ENCODE measurements at regions not wholly inside any gene's neighbourhood (a gene's known extent, or its start where the extent isn't known, plus 50 kb on each side); places are given as distances from the start of the nearest gene placed in this dataset.
"Not testable (repeated sequence)": the region's sequence is repeated elsewhere in the genome, so short reads cannot be mapped to it uniquely, and the experiment has no call there.

GRCh38 chr6:67175101-67175500, 1460.0 kb upstream of the ADGRB3 start:
- no peak for DNase-seq

DNA sequence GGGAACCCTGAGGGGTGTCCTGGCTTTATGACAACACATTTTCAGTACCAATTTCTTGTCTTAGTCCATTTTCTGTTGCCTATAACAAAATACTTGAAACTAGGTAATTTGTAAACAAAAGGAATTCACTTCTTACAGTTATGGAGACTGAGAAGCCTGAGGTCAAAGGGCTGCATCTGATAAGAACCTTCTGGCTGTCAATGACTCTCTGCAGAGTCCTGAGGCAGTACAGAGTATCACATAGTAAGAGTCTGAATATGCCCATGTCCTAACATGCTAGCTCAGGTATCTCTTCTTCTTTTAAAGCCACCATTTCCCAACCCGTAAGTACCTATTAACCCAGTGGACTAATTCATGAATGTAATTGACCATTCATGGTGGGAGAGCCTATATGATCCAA, 1458.6 kb upstream of the EYS start:
- DNase-seq, result no peak

GRCh38 chr6:67160820-67161219, 1453.8 kb upstream of the EYS start:
- DNase-seq, result no peak

DNA sequence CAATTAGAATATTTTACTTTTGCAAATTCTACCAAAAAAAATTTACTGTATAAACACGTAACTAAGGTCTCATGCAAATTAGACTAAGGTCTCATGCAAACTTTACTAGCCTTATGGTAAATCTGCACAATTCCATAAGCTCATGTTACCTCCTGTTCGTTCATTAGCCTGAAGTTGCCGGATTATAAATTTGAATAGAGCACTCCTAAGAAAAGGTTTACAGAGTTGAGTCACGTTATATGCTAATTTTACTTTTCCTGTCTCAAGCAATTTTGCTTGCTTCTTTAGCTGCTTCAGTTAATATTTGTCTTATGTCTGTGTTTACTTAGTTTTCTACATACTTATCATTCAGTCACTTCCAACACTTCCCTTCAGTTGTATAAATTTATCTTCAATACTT, 1434.0 kb upstream of the EYS start:
- no peak for DNase-seq

- no peak for DNase-seq
Observed at GRCh38 chr6:67133973-67134372, 1426.9 kb upstream of the EYS start.

DNA sequence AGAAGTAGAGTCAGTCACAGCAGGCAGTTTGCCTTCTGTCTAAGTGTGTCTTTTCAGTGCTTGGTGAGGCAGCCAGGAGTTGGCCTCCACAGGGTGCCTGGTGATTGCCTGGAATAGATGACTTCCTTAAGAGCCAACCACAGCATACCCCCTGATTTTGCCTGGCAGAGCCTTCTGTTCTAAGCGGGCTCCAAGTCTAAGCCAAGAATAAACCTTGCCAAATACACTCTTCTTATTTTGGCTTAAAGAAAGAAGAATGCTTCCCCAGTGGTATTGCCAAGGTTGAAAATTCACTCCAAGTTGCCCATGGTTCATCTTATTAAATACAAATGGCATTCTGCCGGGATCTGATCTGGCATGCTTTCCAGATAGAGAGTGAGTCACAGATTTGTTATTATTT, 1424.8 kb upstream of the EYS start:
- no peak for DNase-seq

- no peak for DNase-seq
Observed at GRCh38 chr6:67129780-67130179, 1422.8 kb upstream of the EYS start.

DNA sequence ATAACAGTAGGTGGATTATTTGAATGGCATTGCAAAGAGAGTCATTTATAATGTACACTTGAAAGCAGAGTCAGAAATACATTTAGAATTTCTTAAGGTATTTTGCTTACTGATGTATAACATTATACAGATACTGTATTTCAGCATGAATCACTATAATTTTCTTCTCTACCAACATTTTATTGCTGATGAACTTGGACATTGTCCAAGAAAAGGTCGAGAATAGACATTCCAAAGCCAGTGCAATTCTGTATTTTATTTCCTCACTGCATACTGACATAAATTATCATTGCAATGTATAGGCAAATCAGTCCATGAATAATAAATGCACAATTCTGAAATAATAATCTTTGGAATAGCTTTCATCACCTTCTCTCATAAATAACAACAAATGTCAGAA, 1420.0 kb upstream of the EYS start:
- no peak for DNase-seq

DNA sequence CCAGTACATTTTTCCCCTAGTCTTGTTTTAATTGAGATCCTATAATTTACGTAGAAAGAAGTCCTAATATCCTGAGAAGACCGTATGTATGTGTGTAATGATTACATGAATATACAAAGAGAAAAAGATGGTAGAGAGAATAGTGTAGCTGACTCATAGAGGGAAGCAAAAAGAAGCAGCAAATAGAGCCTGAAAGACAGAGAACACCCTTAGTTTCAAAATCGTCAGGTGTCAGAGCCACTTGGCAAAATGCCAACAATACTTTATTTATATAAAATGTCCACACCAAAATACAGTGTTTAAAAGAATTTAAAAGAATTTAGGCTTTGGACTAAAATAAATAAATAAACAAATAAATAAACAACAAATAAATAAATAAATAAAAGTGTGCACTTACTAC, 1414.1 kb upstream of the EYS start:
- DNase-seq, result no peak

DNA sequence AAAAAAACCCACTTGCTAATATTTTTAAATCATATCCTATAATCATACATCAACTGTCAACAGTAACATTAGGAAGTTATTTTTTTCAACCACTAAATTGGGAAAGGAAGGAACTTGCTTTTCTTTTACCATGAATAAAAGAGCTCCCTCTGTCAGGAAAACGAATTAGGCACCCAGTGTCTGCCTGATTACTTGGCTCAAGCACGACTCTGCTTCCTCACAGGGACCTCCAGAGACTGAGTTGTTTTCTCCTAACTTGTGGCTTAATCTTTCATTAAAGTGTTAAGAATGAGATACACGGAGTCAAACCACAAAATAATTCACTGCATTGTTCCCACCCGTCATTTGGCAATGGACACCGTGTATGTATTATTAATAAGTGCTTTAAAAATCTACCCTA, 1405.1 kb upstream of the EYS start:
- no peak for DNase-seq

- DNase-seq, result no peak
Observed at GRCh38 chr6:67102743-67103142, 1395.7 kb upstream of the EYS start.

DNA sequence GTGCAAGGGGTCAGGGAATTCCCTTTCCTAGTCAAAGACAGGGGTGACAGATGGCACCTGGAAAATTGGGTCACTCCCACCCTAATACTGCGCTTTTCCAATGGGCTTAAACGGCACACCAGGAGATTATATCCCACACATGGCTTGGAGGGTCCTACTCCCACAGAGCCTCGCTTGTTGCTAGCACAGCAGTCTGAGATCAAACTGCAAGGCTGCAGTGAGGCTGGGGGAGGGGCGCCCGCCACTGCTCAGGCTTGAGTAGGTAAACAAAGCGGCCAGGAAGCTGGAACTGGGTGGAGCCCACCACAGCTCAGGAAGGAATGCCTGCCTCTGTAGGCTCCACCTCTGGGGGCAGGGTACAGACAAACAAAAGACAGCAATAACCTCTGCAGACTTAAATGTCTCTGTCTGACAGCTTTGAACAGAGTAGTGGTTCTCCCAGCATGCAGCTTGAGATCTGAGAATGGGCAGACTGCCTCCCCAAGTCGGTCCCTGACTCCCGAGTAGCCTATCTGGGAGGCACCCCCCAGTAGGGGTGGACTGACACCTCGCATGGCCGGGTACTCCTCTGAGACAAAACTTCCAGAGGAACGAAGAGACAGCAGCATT, 1388.7 kb upstream of the EYS start:
- DNase-seq, result not testable (repeated sequence)

GRCh38 chr6:67094431-67094946, 1387.5 kb upstream of the EYS start:
- no peak for DNase-seq

GRCh38 chr6:67073938-67074337, 1366.9 kb upstream of the EYS start:
- DNase-seq, result no peak

GRCh38 chr6:67068781-67069180, 1361.8 kb upstream of the EYS start:
- no peak for DNase-seq

DNA sequence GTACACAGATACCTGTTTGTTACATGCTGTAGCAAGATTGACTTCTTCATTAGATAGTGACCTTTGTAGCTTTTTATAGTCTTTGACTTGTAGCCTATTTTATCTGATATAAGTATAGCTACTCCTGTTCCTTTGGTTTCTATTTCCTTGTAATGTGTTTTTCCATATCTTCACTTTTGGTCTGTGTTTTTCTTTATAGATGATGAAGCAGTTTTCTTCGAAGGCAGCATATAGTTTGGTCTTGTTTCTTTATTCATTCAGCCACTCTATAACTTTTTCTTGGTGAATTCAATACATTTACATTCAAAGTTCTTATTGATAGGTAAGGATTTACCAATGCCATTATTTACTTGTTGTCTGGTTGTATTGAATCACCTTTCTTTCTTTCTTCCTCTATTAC, 1357.3 kb upstream of the EYS start:
- no peak for DNase-seq

GRCh38 chr6:67047996-67048395, 1341.0 kb upstream of the EYS start:
- no peak for DNase-seq

- no peak for DNase-seq
Observed at GRCh38 chr6:67045076-67045475, 1338.0 kb upstream of the EYS start.

- DNase-seq, result no peak
Observed at GRCh38 chr6:67031451-67031850, 1324.4 kb upstream of the EYS start.

DNA sequence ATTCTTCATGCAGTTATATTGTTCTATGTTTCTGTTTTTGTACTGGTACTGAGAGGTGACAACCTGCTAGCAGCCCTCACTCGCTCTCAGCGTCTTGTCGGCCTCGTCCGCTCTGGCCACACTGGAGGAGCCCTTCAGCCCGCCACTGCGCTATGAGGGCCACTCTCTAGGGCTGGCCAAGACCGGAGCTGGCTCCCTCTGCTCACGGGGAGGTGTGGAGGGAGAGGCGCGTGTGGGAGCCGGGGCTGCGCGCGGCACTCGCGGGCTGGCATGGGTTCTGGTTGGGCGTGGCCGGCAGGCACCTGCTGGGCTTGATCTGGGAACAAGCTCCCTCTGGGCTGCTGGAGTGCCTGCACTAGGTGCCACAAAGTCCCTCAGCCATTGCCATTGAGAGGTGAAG, 1323.8 kb upstream of the EYS start:
- no peak for DNase-seq

- no peak for DNase-seq
Observed at GRCh38 chr6:67016921-67017460, 1310.0 kb upstream of the EYS start.

DNA sequence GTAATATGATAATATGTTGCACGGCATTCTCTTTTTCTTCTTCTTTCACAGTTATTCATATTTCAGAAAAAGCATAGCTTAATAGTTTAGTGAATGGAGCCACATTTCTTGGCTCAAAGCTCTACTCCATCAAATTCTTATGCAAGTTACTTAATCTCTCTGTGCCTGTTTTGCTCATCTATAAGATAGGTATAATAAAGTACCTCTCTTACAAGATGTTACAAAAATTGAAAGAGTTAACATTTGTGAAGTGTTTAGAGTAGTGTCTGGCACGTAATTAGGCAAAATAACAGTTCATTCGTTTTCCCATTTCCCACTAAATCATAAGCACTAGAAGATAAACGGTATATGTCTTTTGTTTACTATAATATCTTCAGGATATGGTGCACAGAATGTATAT, 1304.4 kb upstream of the EYS start:
- DNase-seq, result no peak

DNA sequence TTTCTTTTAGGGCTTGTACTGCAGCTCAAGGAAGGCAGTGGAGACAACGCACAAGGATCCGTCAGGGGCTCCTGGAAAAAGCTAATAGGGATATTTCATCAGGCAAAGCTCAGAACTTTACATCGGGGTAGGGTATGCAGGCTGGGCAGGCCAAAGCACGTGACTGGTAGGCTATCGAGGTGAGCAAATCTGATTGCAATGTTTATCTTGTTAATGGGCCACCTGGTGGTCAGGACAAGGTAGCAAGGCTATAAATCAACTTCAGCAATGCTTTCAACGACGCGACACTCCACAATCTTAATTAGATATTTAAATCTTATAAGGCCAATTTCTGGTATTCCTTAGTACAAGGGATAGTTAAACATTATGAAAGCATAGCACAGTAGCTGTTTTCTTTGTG, 1302.8 kb upstream of the EYS start:
- DNase-seq, result no peak

- DNase-seq, result no peak
Observed at GRCh38 chr6:67003844-67004243, 1296.8 kb upstream of the EYS start.

DNA sequence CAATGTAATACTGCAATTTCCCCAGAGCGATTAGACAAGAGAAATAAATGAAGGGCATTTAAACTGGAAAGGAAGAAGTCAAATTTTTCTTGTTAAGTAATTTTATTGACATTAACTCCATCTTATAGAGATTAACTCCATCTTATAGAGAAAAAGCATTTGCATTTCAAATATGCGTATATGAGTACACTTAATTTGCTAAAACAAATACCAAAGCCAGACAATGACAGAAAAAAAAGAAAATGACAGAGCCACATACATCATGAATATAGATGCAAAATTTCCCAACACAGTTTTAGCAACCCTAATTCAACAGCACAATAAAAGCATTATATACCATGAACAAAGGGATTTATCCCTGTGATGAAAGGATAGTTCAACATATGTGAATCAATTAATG, 1293.1 kb upstream of the EYS start:
- no peak for DNase-seq

Data from dermis blood vessel endothelial cell (primary cell).